Hematopoietic multipotent progenitor cell (in vitro differentiated cells): ENCODE measurements at regions not wholly inside any gene's neighbourhood (a gene's known extent, or its start where the extent isn't known, plus 50 kb on each side); places are given as distances from the start of the nearest gene placed in this dataset.
"Not testable (repeated sequence)": the region's sequence is repeated elsewhere in the genome, so short reads cannot be mapped to it uniquely, and the experiment has no call there.

ENCODE experiments used
- DNase-seq, 3 donors: peaks; one replicate each; pipeline ENCODE4 v3.0.0-alpha.2; 2011 to 2015; ENCODE audit warnings: low read depth in 2 of 3, low spot score in 2 of 3

- DNase-seq = not testable (repeated sequence)
Measured at GRCh38 chr16:29261427-29262248, 144.9 kb downstream of the NPIPB11 start.

- not testable (repeated sequence) for DNase-seq
Measured at GRCh38 chr16:29260683-29261426, 145.7 kb downstream of the NPIPB11 start.

GRCh38 chr16:29259635-29260457, 146.7 kb downstream of the NPIPB11 start:
- DNase-seq = not testable (repeated sequence)

GRCh38 chr16:29258946-29259634, 147.4 kb downstream of the NPIPB11 start:
- not testable (repeated sequence) for DNase-seq

- not testable (repeated sequence) for DNase-seq
Measured at GRCh38 chr16:29257419-29258336, 148.8 kb downstream of the NPIPB11 start.

GRCh38 chr16:29256501-29256981, 150.0 kb downstream of the NPIPB11 start:
- DNase-seq = no peak

- DNase-seq = not testable (repeated sequence)
Measured at GRCh38 chr16:29255957-29256356, 150.6 kb downstream of the NPIPB11 start.

GRCh38 chr16:29255496-29255796, 151.1 kb downstream of the NPIPB11 start:
- not testable (repeated sequence) for DNase-seq

GRCh38 chr16:29254676-29255495, 151.6 kb downstream of the NPIPB11 start:
- DNase-seq = no peak

GRCh38 chr16:29253716-29254590, 152.6 kb downstream of the NPIPB11 start:
- DNase-seq = not testable (repeated sequence)

GRCh38 chr16:29253066-29253590, 153.4 kb downstream of the NPIPB11 start:
- not testable (repeated sequence) for DNase-seq

GRCh38 chr16:29252311-29252710, 154.2 kb downstream of the NPIPB11 start:
- not testable (repeated sequence) for DNase-seq

GRCh38 chr16:29251571-29252011, 154.9 kb downstream of the NPIPB11 start:
- DNase-seq = not testable (repeated sequence)

- DNase-seq = not testable (repeated sequence)
Measured at GRCh38 chr16:29250923-29251434, 155.5 kb downstream of the NPIPB11 start.

GRCh38 chr16:29250469-29250868, 156.0 kb downstream of the NPIPB11 start:
- not testable (repeated sequence) for DNase-seq

GRCh38 chr16:29248940-29249318, 157.6 kb downstream of the NPIPB11 start:
- DNase-seq = not testable (repeated sequence)
